ENCODE measurements at regions not wholly inside any gene's neighbourhood (a gene's known extent, or its start where the extent isn't known, plus 50 kb on each side); places are given as distances from the start of the nearest gene placed in this dataset.

GRCh38 chr7:118517275-118517674, 292.8 kb downstream of the ANKRD7 start:
- no peak for ATAC-seq
- Histone ChIP-seq H3F3A (replicated peaks; ENCODE audit: low read depth) (no peaks in the 10 kb centered on the region), H3K27me3 (ENCODE audit: insufficient read depth) (no peaks in the 10 kb centered on the region), H3K4me3 (no peak overlapping the region), H3K4me1 (ENCODE audit: insufficient read depth) (no peaks in the 10 kb centered on the region), H3K4me2 (no peak overlapping the region), H2AFZ (no peak overlapping the region), H3K9me2 (ENCODE audit: insufficient read depth) (0 out of 2 replicates have a peak, but pooled peaks cover 2% of the 10 kb centered on the region), H4K20me1 (replicated peaks; ENCODE audit: insufficient read depth) (no peaks in the 10 kb centered on the region), H3K79me2 (replicated peaks; ENCODE audit: insufficient read depth) (no peaks in the 10 kb centered on the region), H3K36me3 (ENCODE audit: insufficient read depth) (no peaks in the 10 kb centered on the region), H3K27ac (ENCODE audit: low read depth) (no peak overlapping the region)
- peak; percentile 14 for DNase-seq (ENCODE audit: low spot score)
- no peaks in the 10 kb centered on the region for H3K36me3 Mint-ChIP-seq (ENCODE audit: low read depth)
- H3K27me3 Mint-ChIP-seq (ENCODE audit: insufficient read depth, low read depth, poor library complexity): no peaks in the 10 kb centered on the region
- H3K9me3 Mint-ChIP-seq: no peaks in the 10 kb centered on the region
- H3K4me3 Mint-ChIP-seq: no peak overlapping the region
- TF ChIP-seq JUNB (IDR thresholded peaks at IDR 0.05; ENCODE audit: unreplicated experiment): no peak
- no peak for TF ChIP-seq EZH2phosphoT487 (IDR thresholded peaks at IDR 0.05; ENCODE audit: unreplicated experiment)
- TF ChIP-seq ZNF331 (CRISPR knock-in tag; IDR thresholded peaks at IDR 0.05; ENCODE audit: low read depth): no peak
- no peak for TF ChIP-seq CREB1 (CRISPR knock-in tag; IDR thresholded peaks at IDR 0.05; ENCODE audit: low read depth)
- TF ChIP-seq, protein P1, sequence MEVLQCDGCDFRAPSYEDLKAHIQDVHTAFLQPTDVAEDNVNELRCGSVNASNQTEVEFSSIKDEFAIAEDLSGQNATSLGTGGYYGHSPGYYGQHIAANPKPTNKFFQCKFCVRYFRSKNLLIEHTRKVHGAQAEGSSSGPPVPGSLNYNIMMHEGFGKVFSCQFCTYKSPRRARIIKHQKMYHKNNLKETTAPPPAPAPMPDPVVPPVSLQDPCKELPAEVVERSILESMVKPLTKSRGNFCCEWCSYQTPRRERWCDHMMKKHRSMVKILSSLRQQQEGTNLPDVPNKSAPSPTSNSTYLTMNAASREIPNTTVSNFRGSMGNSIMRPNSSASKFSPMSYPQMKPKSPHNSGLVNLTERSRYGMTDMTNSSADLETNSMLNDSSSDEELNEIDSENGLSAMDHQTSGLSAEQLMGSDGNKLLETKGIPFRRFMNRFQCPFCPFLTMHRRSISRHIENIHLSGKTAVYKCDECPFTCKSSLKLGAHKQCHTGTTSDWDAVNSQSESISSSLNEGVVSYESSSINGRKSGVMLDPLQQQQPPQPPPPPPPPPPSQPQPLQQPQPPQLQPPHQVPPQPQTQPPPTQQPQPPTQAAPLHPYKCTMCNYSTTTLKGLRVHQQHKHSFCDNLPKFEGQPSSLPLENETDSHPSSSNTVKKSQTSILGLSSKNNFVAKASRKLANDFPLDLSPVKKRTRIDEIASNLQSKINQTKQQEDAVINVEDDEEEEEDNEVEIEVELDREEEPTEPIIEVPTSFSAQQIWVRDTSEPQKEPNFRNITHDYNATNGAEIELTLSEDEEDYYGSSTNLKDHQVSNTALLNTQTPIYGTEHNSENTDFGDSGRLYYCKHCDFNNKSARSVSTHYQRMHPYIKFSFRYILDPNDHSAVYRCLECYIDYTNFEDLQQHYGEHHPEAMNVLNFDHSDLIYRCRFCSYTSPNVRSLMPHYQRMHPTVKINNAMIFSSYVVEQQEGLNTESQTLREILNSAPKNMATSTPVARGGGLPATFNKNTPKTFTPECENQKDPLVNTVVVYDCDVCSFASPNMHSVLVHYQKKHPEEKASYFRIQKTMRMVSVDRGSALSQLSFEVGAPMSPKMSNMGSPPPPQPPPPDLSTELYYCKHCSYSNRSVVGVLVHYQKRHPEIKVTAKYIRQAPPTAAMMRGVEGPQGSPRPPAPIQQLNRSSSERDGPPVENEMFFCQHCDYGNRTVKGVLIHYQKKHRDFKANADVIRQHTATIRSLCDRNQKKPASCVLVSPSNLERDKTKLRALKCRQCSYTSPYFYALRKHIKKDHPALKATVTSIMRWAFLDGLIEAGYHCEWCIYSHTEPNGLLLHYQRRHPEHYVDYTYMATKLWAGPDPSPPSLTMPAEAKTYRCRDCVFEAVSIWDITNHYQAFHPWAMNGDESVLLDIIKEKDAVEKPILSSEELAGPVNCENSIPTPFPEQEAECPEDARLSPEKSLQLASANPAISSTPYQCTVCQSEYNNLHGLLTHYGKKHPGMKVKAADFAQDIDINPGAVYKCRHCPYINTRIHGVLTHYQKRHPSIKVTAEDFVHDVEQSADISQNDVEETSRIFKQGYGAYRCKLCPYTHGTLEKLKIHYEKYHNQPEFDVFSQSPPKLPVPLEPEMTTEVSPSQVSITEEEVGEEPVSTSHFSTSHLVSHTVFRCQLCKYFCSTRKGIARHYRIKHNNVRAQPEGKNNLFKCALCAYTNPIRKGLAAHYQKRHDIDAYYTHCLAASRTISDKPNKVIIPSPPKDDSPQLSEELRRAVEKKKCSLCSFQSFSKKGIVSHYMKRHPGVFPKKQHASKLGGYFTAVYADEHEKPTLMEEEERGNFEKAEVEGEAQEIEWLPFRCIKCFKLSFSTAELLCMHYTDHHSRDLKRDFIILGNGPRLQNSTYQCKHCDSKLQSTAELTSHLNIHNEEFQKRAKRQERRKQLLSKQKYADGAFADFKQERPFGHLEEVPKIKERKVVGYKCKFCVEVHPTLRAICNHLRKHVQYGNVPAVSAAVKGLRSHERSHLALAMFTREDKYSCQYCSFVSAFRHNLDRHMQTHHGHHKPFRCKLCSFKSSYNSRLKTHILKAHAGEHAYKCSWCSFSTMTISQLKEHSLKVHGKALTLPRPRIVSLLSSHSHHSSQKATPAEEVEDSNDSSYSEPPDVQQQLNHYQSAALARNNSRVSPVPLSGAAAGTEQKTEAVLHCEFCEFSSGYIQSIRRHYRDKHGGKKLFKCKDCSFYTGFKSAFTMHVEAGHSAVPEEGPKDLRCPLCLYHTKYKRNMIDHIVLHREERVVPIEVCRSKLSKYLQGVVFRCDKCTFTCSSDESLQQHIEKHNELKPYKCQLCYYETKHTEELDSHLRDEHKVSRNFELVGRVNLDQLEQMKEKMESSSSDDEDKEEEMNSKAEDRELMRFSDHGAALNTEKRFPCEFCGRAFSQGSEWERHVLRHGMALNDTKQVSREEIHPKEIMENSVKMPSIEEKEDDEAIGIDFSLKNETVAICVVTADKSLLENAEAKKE (CRISPR knock-in tag; IDR thresholded peaks at IDR 0.05): no peak
- TF ChIP-seq NANOG (IDR thresholded peaks at IDR 0.05; ENCODE audit: borderline replicate concordance): no peak
- TF ChIP-seq EZH2 (IDR thresholded peaks at IDR 0.05; ENCODE audit: low read depth, unreplicated experiment): no peak
- TF ChIP-seq POLR2AphosphoS5 (IDR thresholded peaks at IDR 0.05; ENCODE audit: low read depth): no peak
- TF ChIP-seq STAT1 (IDR thresholded peaks at IDR 0.05; ENCODE audit: unreplicated experiment): no peak
- TF ChIP-seq ETS1 (IDR thresholded peaks at IDR 0.05): no peak
- TF ChIP-seq, protein P2, sequence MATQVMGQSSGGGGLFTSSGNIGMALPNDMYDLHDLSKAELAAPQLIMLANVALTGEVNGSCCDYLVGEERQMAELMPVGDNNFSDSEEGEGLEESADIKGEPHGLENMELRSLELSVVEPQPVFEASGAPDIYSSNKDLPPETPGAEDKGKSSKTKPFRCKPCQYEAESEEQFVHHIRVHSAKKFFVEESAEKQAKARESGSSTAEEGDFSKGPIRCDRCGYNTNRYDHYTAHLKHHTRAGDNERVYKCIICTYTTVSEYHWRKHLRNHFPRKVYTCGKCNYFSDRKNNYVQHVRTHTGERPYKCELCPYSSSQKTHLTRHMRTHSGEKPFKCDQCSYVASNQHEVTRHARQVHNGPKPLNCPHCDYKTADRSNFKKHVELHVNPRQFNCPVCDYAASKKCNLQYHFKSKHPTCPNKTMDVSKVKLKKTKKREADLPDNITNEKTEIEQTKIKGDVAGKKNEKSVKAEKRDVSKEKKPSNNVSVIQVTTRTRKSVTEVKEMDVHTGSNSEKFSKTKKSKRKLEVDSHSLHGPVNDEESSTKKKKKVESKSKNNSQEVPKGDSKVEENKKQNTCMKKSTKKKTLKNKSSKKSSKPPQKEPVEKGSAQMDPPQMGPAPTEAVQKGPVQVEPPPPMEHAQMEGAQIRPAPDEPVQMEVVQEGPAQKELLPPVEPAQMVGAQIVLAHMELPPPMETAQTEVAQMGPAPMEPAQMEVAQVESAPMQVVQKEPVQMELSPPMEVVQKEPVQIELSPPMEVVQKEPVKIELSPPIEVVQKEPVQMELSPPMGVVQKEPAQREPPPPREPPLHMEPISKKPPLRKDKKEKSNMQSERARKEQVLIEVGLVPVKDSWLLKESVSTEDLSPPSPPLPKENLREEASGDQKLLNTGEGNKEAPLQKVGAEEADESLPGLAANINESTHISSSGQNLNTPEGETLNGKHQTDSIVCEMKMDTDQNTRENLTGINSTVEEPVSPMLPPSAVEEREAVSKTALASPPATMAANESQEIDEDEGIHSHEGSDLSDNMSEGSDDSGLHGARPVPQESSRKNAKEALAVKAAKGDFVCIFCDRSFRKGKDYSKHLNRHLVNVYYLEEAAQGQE (IDR thresholded peaks at IDR 0.05; ENCODE audit: unreplicated experiment): no peak
- TF ChIP-seq, protein P3, sequence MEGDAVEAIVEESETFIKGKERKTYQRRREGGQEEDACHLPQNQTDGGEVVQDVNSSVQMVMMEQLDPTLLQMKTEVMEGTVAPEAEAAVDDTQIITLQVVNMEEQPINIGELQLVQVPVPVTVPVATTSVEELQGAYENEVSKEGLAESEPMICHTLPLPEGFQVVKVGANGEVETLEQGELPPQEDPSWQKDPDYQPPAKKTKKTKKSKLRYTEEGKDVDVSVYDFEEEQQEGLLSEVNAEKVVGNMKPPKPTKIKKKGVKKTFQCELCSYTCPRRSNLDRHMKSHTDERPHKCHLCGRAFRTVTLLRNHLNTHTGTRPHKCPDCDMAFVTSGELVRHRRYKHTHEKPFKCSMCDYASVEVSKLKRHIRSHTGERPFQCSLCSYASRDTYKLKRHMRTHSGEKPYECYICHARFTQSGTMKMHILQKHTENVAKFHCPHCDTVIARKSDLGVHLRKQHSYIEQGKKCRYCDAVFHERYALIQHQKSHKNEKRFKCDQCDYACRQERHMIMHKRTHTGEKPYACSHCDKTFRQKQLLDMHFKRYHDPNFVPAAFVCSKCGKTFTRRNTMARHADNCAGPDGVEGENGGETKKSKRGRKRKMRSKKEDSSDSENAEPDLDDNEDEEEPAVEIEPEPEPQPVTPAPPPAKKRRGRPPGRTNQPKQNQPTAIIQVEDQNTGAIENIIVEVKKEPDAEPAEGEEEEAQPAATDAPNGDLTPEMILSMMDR (conservative IDR thresholded peaks at IDR 0.05; ENCODE audit: low read depth in 2 of 2): no peak
- no peak for TF ChIP-seq ZNF114 (CRISPR knock-in tag; IDR thresholded peaks at IDR 0.05)
- H3K27ac Mint-ChIP-seq: no peak overlapping the region
- H3K4me1 Mint-ChIP-seq: peaks cover 4% of the 10 kb centered on the region; the same call in 1 of the 3 replicates

All from GM23338 (cell line).